Gastrocnemius medialis (tissue), 4 donors: ENCODE measurements at regions not wholly inside any gene's neighbourhood (a gene's known extent, or its start where the extent isn't known, plus 50 kb on each side); places are given as distances from the start of the nearest gene placed in this dataset.
"Not testable (repeated sequence)": the region's sequence is repeated elsewhere in the genome, so short reads cannot be mapped to it uniquely, and the experiment has no call there.

Source experiments
- ATAC-seq, 2 donors: fragments of 150-250 bp; one replicate each; pipeline ENCODE4 v1.9.1; 2016
- DNase-seq, 2 donors: peaks; one replicate each; pipeline ENCODE4 v3.0.0-alpha.2; 2019
- H3K27ac ChIP-seq, 4 donors: fragments of 200-600 bp; sonication (generic); 1 replicate in 1 of 4; 2 replicates in 3 of 4; pipeline ENCODE4 v1.5.1; 2016 to 2018; ENCODE audit warnings: mild to moderate bottlenecking in 2 of 4, moderate library complexity in 1 of 4
- H3K27me3 ChIP-seq, 3 donors: fragments of 200-600 bp; sonication (generic) in 2 of 3; 1 replicate in 1 of 3; 2 replicates in 2 of 3; pipeline versions ENCODE4 v1.5.1 to v1.6.0; 2016 to 2019; ENCODE audit warnings: mild to moderate bottlenecking in 1 of 3, moderate library complexity in 1 of 3
- H3K36me3 ChIP-seq, 2 donors: fragments of 200-600 bp; sonication (generic) in 1 of 2; one replicate each; pipeline ENCODE4 v1.5.1; 2017 to 2018
- H3K4me1 ChIP-seq, 2 donors: fragments of 200-600 bp; sonication (generic) in 1 of 2; one replicate each; pipeline ENCODE4 v1.5.1; 2016 to 2017; ENCODE audit warnings: mild to moderate bottlenecking in 2 of 2
- H3K4me3 ChIP-seq, 4 donors: fragments of 200-600 bp; sonication (generic) in 3 of 4; 1 replicate in 1 of 4; 2 replicates in 3 of 4; pipeline ENCODE4 v1.5.1; 2016 to 2019; ENCODE audit warnings: mild to moderate bottlenecking in 2 of 4
- H3K9me3 ChIP-seq, 3 donors: fragments of 200-600 bp; sonication (generic) in 2 of 3; 1 replicate in 1 of 3; 2 replicates in 2 of 3; pipeline ENCODE4 v1.5.1; 2016 to 2019
- POLR2A ChIP-seq, 2 donors: fragments of 450-650 bp; IDR thresholded peaks; one replicate each; pipeline ENCODE4 v1.6.1; 2017; ENCODE audit warnings: antibody characterized with exemption in 2 of 2, mild to moderate bottlenecking in 2 of 2, moderate library complexity in 2 of 2
- in situ Hi-C, 4 donors: fragments of 200-750 bp; cut with MboI; loops; one replicate each; pipeline versions ENCODE4 v1.15.0 to v1.8.0; 2017; ENCODE audit warnings: low sequenced_read_pairs in 4 of 4
- intact Hi-C: fragments of 100-400 bp; cut with DNase I; formaldehyde crosslinking; loops from one replicate; pipeline ENCODE4 v1.15.1; 2023; ENCODE audit warnings: low total_unique reads

DNA sequence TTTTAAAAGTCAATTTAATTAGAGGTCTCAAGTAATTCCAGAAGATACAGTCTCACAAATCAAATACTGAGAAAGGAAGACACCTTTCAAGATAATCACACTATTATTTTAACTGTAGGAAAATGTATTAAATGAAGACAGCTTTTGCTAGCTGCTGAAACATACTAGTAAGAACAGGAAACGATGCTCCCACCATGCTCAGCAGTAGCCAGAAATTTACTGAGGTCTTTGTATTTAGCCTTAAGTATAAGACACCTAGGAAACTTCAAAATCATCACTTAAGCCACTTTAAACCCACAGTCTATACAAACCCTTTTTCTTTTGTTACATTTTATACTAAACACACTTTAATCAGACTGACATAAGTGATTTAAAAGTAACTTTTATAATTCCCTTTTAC lies 72.7 kb upstream of the NPIPB12 start:
- DNase-seq, H3K9me3 ChIP-seq, H3K27ac ChIP-seq, ATAC-seq, H3K4me1 ChIP-seq, intact Hi-C loops, in situ Hi-C loops, H3K36me3 ChIP-seq, H3K27me3 ChIP-seq, H3K4me3 ChIP-seq: not testable (repeated sequence)

GRCh38 chr16:29581764-29582163 lies 75.6 kb upstream of the NPIPB12 start:
- ATAC-seq, H3K27me3 ChIP-seq, H3K27ac ChIP-seq, H3K4me1 ChIP-seq, H3K4me3 ChIP-seq, intact Hi-C loops, DNase-seq, H3K9me3 ChIP-seq, in situ Hi-C loops, H3K36me3 ChIP-seq: not testable (repeated sequence)

GRCh38 chr16:29591919-29592318 lies 71.1 kb upstream of the SPN start:
- H3K27ac ChIP-seq, intact Hi-C loops, DNase-seq, ATAC-seq, in situ Hi-C loops, H3K9me3 ChIP-seq, H3K4me3 ChIP-seq, H3K36me3 ChIP-seq, H3K27me3 ChIP-seq: not testable (repeated sequence)
- peaks cover 6 to 17% of the 10 kb centered on the region in 2 donors for H3K4me1 ChIP-seq

DNA sequence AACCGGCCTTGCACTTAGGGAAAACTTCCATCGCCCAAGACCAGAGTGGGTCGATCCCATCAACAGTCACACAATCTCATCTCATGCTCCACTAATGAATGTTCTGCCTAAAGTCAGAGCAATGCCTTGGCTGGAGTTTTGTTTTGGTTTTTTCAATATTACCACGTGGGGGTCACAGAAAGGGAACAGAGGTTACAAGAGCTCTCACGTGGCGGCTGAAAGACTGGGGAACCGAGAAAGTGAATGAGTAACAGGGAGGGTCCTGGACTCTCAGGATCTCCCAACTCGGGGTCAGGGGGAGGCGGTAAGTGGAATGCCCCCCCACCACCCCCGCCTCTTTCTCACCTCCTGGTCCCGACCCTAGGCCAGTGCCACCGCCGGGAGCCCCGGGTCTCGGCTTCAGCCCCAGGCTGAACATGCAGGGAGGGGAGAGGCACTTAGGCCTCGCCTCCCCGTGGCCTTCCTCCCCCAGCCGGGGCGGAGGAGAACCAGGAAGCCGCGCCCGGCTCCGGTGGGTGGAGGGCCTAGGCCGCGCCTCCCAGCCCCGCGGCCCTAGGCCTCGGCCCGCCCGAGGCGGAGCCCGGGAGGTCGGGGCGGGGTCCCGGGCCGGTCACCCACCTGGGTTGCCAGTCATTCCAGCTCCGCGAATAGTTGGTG lies 68.7 kb upstream of the SPN start:
- H3K36me3 ChIP-seq, H3K27me3 ChIP-seq, H3K9me3 ChIP-seq, in situ Hi-C loops, intact Hi-C loops: not testable (repeated sequence)
- ATAC-seq (peak; percentile 43 to 44), DNase-seq (peak; percentile 38 to 52)
- Histone ChIP-seq H3K4me3 (peak overlapping the region; percentile 57 to 89 (median 66)), H3K27ac (peak overlapping the region; percentile 87 to 99 (median 90)), H3K4me1 (peaks cover 11 to 19% of the 10 kb centered on the region in 2 donors)

DNA sequence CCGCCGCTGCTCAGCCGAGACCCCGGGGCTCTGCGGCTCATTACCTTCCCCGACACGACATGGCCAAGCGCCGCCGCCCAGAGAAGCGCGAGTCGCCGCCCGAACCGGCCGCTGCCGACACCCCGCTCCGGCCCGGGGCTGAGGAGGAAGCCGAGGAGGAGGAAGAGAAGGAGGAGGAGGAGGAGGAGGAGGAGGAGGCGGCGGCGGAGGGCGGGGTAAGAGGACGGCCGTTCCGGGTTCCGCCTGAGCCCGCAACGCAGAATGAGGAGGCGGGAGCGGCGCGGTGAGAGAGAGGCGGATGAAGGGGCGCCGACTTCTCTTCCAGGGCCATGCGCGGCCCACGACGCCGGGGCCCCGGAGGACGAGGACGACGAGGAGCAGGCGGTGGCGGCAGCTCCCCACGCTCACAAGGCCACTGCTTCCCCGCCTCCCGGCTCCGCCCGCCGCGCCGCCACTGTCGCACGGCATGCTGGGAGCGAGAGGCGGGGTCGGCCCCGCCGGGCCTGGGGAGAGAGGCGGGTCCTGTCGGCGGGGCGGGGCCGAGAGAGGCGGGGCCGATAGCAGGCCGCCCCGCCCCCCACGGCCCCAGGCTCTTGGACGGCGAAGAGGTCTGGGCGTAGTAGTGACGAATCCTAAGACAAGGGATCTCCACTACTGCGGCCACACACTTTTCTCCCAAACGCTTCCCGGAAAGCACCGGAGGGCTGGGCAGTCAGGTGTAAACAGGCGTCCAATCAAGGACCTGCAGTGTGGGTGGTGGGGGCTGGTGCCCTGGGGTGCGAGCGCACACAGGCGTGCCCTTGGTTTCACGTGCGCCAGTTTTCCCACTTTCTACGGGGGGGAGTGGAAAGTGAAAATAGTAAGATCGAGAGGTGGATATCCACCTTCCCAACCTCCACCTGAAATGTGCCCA lies 67.9 kb upstream of the SPN start:
- Histone ChIP-seq H3K4me3 (peak overlapping the region; percentile 57 to 89 (median 66)), H3K4me1 (peaks cover 18 to 21% of the 10 kb centered on the region in 2 donors), H3K27ac (peak overlapping the region; percentile 87 to 99 (median 90))
- DNase-seq (peak; percentile 84 to 89), ATAC-seq (peak; percentile 87 to 88)
- H3K9me3 ChIP-seq, H3K27me3 ChIP-seq, H3K36me3 ChIP-seq, in situ Hi-C loops: not testable (repeated sequence)
- peak; percentile 87 to 91 for TF ChIP-seq POLR2A (IDR thresholded peaks at IDR 0.05)
- intact Hi-C loops: loop anchor here (1.0 to 5.0 kb wide), 2 partner anchors 18 to 212 kb away; partner anchors contain the start of gene MAZ

GRCh38 chr16:29597030-29597429 lies 66.0 kb upstream of the SPN start:
- Histone ChIP-seq H3K27ac (peak overlapping the region in 1 of 4 donors; percentile 4), H3K4me1 (peaks cover 32 to 33% of the 10 kb centered on the region in 2 donors)
- in situ Hi-C loops, H3K36me3 ChIP-seq, H3K9me3 ChIP-seq, ATAC-seq, DNase-seq, H3K4me3 ChIP-seq, H3K27me3 ChIP-seq: not testable (repeated sequence)
- intact Hi-C loops: loop anchor here (5.0 kb wide), 1 partner anchor 210 kb away; the partner anchor contains the start of gene MAZ

GRCh38 chr16:29600111-29601000 lies 62.7 kb upstream of the SPN start:
- H3K4me3 ChIP-seq, H3K36me3 ChIP-seq, H3K27me3 ChIP-seq, ATAC-seq, in situ Hi-C loops, H3K9me3 ChIP-seq, intact Hi-C loops: not testable (repeated sequence)
- H3K4me1 ChIP-seq: peaks cover 34 to 58% of the 10 kb centered on the region in 2 donors
- DNase-seq: peak in 1 of 2 donors; percentile 29
- H3K27ac ChIP-seq: peak overlapping the region; percentile 84 to 92 (median 86)

- intact Hi-C loops, in situ Hi-C loops, H3K36me3 ChIP-seq, H3K27me3 ChIP-seq, H3K9me3 ChIP-seq, H3K4me3 ChIP-seq, DNase-seq: not testable (repeated sequence)
- Histone ChIP-seq H3K27ac (peak overlapping the region; percentile 84 to 92 (median 86)), H3K4me1 (peaks cover 39 to 70% of the 10 kb centered on the region in 2 donors)
- peak in 1 of 2 donors; percentile 34 for ATAC-seq
Measured at GRCh38 chr16:29602247-29602625, 60.8 kb upstream of the SPN start.

GRCh38 chr16:29602683-29603088 lies 60.4 kb upstream of the SPN start:
- ATAC-seq: not testable (repeated sequence)
- peaks cover 39 to 74% of the 10 kb centered on the region in 2 donors for H3K4me1 ChIP-seq

GRCh38 chr16:29604631-29605549 lies 58.2 kb upstream of the SPN start:
- H3K4me3 ChIP-seq, intact Hi-C loops, H3K36me3 ChIP-seq, in situ Hi-C loops, H3K9me3 ChIP-seq, H3K27me3 ChIP-seq: not testable (repeated sequence)
- ATAC-seq (peak; percentile 34 to 62), DNase-seq (peak in 1 of 2 donors; percentile 68)
- Histone ChIP-seq H3K27ac (peak overlapping the region; percentile 84 to 92 (median 86)), H3K4me1 (peaks cover 35 to 69% of the 10 kb centered on the region in 2 donors)

More at GRCh38 chr16:29602683-29603088, 60.4 kb upstream of the SPN start:
- H3K9me3 ChIP-seq, in situ Hi-C loops, H3K36me3 ChIP-seq, DNase-seq, H3K4me3 ChIP-seq, H3K27me3 ChIP-seq, intact Hi-C loops: not testable (repeated sequence)
- peak overlapping the region; percentile 84 to 92 (median 86) for H3K27ac ChIP-seq
